EH (cell line): ENCODE measurements at regions not wholly inside any gene's neighbourhood (a gene's known extent, or its start where the extent isn't known, plus 50 kb on each side); places are given as distances from the start of the nearest gene placed in this dataset.
A peak's percentile ranks its signal among the peaks of the same experiment; 100 is the strongest.

Source experiments
- DNase-seq: peaks from one replicate; pipeline ENCODE4 v3.0.0-alpha.2; 2015; ENCODE audit warnings: low read depth

DNA sequence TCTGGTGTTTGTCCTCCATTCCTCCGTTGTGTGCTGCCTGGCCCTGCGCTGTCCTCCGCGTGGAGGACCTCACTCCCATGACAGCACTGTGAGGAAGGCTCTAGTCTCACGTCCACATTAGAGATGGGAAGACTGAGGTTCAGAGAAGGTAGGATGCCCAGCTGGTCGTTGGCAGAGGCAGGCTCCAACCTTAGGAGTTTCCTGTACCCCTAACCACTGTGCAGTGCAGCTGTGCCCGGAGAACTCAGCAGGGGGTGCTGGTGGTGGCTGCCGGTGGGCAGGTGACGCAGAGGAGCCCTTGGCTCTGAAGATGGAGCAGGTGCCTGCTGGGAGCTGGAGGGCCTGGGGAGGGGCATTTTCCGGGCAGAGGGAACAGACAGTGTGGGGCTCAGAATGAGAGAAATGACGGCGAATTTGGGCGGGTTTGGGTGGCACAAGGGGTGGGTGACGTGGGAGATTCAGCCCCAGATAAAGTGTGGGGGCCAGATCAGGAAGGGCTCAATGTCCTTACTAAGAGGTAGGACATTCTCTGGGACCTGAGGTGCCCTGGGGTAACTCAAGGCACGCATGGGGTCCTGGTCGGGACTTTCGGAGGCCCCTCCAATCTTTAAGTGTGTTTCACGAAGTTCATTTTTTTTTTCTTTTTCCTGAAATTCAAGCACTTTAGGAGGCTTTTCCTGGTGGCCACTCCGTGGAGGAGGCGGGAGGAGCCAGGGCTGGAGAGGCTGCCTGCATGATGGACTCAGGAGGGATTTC is 535.0 kb downstream of the TBC1D22A start:
- no peak for DNase-seq

DNA sequence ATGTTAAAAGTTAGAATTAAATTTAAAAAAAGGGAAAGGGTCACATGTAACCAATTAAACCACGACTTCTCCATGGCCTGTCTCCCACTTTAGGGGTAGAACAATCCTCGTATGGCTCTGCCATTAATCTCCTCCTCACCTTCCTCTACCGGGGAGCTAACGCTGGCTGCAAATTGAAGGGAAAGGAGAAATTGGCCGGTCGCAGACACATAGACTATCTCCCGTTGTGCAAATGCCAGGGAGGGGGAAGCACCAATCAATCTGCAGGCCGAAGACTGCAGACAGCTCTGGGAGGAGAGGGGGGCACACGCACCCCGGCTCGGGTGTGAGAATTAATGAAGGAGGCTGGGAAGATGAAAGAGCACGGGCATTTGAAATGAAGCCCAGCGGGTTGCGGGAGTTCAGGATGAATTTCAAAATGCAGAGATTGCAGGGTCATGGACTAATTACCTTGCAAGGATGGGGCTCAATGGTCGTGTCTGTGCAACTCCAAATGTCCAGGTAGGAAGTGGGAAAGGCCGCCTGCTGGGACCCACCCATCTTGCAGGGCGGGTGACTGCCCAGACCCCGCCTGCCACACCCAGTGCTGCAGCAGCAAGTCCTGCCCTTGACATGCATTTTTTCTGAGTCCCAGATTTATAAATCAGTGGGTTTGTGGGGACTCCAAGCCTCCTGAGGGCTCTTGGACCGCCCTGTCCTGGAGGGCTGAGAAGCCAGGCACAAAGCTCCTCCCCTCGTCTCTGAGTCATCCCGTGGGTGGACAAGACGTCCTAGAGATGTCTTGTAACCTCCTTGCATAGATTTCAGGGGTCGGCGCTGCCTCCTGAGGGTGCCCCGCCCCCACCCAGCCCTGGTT is 534.2 kb downstream of the TBC1D22A start:
- no peak for DNase-seq

DNA sequence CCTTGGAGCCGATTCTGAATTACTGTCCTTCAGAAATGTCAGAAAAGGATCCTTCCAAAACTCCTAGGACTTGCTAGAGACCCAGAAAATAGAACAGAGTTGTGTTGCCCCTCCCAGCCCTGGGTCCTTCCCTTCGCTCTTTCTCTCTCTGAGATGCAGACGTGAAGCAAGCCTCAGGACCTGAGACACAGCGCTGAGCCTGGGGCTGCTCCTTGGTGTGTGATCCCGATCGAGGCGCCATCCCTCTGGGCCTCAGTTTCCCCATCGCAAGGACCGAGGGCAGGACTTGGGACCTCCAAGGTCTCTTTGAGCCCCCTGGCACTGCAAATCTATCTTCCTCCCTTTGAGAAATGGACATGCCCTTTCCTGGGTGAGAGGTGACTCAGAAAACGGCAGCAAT is 533.5 kb downstream of the TBC1D22A start:
- no peak for DNase-seq

DNA sequence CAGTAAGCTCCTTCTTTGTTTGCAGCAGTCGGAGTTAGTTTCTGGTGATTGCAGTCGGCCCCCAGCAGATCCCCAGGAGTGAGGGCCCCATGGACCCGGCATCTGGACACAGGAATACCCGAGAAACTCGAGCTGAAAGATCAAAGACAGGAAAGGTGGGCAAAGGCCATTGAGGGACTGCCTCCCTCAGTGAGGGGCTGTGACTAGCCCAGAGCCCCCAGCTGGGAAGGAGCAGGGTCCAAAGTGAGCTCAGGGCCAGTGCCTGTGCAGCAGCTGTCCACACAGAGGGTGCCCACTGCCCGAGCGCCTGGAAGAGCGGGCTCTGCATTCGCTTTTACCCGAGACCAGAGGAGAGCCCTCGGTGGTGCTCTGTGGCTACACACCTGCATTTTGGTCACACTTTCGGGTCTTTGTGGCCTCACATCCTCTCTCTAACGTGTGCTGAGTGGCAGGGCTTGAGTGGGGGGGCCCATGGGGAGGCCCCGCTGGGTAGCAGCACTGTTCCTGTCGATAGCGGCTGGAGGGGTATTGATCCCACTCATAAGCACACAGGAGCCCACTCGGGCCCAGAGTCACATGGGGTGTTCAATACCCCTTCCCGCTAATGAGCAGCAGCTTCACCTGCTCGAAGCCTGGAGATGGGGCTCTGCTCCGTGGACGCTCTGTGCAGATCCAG is 532.9 kb downstream of the TBC1D22A start:
- no peak for DNase-seq

DNA sequence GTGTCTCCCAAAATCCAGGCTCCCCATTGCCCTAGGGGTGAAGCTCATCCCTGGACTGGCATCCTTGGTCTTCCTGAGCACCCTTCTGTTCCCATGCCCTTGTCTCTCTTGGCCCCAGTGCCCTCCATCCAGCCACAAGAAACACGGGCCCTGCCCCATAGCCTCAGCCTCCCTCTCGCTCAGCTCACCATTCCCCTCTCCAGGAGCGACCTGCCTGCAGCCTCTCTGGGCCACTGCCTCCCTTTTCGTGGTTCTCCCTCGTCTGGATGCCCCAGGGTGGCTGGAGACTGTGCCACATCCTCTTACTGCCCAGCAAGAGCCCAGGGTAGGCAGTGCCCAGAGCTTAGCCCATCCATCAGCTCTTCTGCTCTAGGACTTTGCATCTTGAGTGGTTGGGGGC is 532.1 kb downstream of the TBC1D22A start:
- DNase-seq, result no peak

DNA sequence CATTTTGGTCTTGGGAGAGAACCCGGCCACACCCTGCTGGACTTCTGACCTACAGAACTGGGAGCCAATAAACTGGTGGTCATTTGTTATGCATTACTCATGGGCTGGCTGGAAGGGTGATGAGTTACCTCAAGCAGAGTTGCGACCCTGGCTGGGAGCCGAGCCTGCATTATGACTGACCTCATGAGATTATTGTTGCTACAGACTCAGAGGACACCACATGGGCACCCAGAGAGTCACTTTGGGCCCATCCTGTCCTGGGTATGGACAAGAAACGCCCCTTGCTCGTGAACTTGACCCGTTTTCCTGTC is 531.7 kb downstream of the TBC1D22A start:
- DNase-seq, result peak; percentile 45

DNA sequence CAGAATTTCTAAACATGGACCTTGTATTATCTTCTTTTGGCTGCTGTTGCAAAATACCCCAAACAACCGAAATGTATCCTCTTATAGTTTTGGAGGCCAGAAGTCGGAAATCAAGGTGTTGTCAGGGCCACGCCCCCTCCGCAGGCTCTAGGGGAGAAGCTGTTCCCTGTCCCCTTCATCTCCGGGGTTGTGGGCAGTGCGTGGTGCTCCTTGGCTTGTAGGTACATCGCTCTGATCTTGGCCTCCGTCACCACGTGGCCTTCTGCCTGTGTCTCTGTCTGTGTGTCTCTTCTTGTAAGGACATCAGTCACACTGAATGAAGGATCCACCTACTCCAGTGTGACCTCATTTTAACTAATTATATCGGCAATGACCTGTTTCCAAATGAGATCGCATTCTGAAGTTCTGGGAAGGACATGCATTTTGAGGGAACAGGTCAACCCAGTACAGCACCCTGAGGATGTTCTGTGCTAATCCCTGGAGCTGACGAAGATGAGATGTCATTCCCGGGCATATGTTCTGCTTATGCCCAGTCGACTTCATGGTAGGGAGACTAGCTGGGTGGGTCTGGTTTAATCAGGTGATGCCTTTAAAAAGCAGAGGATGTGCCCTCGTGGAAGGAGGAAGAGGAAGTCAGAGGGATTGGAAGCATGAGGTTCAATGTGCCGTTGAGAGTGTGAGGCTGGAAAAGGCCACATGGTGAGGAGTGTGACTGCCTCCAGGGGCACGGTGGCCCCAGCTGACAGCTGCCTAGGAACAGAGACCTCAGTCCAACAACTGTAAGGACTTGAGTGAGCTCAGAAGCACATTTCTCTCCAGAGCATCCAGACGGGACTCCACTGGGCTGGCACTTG is 531.1 kb downstream of the TBC1D22A start:
- no peak for DNase-seq

DNA sequence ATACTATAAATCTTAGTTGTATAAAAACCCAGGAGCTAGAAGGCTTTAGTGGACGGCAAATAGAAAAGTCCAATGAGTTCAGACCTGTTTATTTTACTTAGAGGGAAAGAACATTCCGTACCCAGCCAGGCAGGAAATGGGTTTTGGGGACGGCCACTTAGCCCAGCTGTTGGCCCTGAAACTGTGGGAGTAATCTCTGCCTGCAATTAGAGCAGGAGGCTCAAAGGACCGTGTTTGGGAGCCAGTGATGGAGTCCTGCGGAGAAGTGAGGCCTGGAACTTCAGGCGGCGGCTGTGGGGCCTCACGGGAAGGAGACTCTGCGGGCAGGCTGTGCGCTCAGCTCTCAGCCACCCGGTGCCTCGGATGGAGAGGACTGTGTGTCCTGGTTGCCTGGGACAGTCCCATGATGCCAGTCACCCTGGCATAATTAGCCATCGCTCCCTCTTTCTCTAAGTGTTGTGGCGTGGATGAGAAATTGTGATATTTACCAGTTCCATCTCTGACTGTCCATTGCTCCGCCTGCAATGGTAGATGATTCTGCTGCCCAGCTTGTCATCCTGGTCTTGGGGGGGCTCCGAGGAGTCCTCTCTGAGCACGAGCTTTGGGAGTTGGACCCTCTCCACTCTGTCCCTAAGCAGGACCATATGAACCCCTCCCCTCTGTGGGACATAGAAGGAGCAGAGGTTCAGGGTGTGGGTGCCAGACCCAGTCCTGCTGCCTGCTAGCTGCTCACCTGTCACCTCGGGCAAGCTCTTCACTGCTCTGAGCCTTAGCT is 530.3 kb downstream of the TBC1D22A start:
- DNase-seq, result peak; percentile 11

DNA sequence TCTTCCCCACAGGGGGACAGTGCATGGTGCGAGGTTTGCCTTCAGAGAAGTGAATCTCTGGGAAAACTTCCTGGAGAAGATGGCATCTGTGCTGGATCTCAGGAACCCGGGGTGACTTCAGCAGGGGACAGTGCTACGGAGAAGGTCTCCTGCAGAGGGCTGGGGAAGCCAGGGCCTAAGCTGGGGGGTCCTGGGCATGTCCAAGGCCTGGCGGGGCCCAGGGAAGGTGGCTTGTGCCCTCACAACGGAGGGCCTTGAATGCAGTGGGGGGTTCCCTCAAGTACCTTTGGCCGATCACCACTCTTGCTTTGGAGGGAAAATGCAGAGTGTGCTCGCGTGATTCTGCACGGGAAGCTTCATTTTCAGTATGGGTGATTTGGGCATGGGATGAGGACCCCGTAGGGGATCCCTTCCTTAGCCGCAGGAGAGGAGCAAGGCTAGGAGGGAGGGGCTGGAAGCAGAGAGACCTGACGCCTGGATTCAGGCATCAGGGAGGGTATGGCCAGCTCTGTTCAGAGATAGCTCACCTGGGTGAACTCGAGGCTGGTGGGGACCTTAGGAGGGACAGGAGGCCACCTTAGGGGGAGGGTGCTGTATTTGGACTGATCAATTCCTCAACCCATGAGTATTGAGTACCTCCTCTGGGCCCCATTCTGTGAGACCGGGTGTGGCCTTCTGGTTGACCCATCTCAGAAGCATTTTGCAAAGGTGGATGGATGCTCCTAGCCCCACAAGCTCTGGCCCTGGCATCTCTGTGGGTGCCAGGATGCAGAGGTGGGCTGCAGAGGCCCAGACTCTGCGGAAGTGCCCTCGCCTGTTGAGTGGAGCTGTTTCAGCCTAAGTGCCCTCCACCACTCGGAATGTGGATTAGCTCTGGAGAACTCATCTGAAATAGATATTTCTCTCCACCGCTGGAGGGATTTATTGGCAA is 529.4 kb downstream of the TBC1D22A start:
- DNase-seq, result no peak

DNA sequence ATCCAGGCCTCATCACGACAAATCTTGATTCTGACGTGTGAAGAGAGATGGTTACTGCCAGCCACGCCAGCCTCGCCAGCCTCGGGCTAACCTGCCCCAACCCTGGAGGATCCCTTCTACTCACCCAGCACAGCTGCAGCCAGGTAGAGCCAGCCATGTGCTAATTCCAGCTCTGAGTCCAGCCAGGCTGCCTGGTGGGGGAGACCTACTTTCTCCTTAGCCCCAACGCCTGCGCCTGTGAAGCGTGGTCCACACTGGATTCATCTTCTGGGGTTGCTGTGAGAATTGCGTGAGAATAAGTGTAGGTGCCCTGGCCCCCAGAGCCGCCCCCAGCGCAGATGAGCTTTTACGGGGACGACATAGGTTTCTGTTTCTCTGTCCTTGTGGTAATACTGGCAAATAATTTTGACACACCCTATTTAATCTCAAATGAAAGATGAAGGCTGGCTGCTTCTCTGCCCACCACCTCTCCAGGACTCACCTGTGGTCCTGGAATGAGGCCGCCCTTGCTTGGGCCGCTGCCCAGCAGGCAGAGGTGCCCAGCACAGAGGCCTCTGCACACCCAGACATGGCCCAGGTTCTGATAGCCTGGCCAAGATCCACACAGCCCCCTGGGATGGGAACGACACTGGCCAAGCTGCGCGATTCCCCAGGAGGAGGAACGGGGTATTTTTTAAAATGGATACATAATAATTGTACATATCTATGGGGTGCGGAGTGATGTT is 528.4 kb downstream of the TBC1D22A start:
- no peak for DNase-seq

DNA sequence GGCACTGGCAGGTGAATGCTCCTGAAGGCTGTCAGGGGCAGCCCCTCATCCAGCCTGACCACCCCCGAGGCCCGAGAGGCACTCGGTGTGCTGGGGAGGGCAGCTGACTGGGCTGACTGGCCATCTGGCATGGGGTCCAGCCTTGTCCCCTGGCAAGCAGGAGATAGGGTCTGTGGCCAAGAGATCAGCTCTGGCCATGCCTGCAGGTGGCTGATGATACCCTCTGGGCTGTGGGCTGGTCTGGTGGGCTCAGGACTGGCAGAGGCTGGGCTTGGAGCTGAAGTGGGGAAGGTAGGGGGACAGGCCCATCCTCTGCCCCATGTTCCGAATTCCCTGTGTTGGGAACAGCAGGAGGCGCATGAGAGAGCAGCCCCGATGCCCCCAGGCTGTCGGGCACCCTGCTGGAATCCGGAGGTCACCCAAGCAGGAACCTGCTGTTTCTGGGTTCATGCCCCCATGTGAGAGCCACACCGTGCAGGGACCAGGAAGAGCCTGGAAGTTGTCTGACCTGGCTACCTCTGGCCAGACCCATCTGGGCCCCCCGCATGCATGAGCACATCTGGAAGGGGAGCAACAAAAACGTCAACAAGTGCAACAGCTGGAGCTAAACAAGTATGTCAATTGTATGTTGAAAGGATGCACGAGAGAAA is 527.0 kb downstream of the TBC1D22A start:
- no peak for DNase-seq

DNA sequence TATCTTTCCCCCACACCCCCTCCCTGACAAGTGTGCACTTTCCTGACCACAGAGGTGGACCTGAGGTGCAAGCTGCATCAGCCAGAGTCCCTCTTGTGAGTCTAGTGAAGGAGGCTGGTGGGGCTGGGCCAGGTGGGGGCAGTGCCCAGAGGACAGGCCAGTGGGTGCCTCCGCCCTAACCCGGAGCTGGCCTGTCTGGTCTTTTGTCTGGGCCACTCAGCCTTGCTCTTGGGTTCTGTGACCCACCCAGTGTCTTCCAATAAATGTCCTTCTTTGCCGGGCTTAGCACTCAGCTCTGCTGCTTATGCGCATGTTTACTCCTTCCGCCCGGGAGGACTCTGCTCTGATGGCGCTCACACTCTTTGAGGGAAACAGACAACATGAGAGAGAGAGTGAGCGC is 526.2 kb downstream of the TBC1D22A start:
- DNase-seq, result no peak

DNA sequence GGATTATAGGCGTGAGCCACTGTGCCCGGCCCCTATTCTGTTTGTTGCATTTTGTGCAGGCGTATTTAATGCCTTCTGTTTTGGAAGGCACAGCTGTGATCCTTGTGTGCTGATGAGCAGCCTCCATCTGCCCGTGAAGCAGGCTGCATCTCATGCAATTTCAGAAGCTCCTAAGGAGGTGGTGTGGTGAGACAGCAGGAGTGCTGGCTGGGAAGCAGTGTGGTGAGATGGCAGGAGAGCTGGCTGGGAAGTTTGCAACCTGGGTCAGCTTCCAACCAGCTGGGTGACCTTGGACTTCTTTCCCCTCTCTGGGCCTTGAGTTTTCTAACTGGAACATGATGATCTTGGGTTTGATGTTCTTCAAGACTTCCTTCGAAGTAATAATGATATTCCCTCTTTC is 525.1 kb downstream of the TBC1D22A start:
- DNase-seq, result no peak

DNA sequence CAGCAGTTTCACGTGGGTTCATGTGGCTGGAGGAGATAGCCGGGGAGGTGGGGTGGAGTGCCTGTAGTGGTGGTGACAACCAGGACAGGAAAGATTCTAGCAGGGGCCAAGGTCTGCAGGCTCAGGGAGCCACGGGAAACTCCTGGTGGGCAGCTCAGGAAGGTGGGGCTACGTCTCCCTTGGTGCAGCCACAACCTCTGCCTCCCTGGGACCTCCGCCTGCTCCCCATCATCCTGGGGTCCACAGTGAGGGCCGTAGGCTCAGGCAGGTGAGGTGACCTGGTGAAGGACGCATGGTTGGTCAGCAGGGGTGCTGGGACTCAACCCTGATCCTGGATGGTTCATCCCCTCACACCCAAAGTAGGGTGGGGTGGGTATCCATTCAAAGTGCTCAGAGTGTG is 524.1 kb downstream of the TBC1D22A start:
- no peak for DNase-seq

DNA sequence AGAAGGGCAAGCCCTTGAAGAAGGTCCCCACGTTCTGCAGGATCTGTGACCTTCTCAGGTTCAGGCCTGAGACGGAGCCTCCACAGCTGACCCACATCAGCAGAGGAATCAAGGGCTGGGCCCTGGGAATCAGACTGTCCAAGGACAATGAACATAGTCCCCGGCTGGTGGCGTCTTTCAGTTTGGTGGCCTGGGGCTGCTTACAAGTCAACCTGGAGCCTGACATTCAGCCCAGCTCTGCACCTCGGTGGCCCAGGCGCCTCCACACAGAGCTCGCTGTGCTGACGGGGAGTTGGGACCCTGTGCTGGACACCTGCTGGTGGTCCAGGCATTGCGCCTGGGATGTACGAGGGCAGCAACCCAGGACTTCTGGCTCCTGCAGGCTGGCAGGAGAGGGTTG is 523.5 kb downstream of the TBC1D22A start:
- no peak for DNase-seq

DNA sequence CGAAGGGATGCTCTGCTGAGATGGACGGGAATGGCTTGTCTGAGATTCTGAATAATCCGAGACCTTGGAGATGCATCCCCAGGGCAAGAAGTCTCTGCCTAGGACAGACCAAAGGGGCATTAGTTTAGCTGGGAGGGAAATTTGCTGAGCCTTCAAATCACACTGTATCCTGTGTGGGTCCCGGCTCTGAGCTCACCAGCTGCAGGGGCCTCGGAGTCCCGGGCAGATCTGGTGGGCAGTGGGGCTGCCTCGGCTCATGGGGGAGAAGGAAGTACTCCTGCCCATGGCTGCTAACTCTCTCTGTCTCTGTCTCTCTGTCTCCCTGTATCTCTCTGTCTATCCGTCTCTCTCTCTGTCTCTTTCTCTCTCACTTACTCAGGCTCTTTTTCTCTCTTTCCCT is 522.4 kb downstream of the TBC1D22A start:
- no peak for DNase-seq

DNA sequence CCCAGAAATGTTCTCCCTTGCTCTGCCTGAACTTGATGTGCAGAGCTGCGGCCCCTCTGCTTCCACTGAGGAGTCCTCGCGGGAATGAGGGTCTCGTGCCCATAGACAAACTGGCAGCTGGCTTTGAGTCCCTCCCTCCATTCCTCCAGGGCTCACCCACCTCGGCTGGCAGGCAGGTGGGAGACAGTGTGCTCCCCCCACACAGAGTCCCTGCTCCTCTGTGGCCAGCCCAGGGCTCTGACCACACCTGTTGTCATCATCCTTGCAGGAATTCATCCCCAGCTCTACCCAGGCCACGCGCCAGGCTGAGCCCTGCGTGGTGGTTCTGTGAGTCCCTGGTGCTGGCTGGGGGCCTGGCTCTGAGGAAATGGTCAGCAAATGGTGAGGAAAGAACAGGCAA is 521.9 kb downstream of the TBC1D22A start:
- no peak for DNase-seq

DNA sequence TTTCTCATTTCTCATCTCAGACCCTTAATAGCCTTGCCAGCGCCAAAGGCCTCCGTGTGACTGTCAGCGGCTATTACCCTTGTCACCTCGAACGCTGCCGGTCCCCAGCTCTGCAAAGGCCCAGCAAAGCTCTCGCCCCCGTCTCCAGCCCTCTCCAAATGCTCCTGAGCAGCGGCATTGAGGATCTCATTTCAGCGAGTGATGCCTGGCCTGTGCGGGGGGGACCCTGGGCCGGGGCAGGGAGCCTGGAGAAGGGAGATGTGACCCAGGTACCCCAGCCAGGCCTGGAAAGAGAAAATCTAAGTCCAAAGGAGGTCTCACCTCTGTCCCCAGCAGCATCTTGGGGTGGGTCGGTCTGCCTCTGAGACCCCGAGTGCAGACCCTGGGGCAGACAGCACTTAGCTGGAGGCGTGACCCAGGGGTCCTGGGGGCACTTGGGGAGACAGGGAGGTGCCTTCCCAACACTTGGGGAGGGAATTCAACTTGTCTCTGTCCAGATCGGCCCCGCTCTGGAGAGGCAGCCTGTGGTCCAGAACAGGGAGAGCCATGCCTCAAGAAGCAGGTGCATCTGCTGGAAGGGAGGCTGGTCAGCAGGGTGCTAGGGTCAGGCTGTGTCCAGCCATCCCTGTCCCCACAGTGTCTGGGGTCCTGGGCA is 521.3 kb downstream of the TBC1D22A start:
- DNase-seq, result no peak

DNA sequence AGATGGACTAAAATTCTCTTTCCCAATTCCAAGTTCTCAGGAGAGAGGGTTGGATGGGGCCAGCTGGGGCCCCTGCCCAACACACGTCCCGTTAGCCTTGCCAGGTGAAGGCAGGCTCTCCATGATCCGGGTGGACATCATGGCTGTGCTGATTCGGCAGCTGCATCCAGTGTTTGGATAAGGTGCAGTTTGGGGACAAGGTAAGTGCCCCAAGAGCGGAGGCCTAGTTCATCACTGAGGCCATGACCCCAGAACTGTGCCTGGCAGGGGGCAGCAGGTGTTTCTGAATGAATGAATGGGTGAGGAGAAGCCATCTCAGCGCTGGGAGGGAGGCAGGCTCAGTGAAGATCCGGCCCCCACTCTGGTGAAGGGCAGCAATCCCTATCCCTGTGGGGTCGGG is 520.4 kb downstream of the TBC1D22A start:
- no peak for DNase-seq
